Keratinocyte (primary cell): ENCODE measurements at regions not wholly inside any gene's neighbourhood (a gene's known extent, or its start where the extent isn't known, plus 50 kb on each side); places are given as distances from the start of the nearest gene placed in this dataset.

Experiments used
- DNase-seq: peaks from one replicate; pipeline ENCODE4 v3.0.0-alpha.2; 2011; ENCODE audit warnings: low read depth, missing footprints, low spot score
- FAIRE-seq: peaks from 2 replicates; lab custom pipeline; 2011; peaks lifted over from hg19 to GRCh38; lab: Jason Lieb, UNC
- H2AFZ ChIP-seq: 2 replicates; pipeline ENCODE4 v1.6.0; 2012; ENCODE audit warnings: low read length, control low read depth, inconsistent platforms; ENCODE audit not compliant: control insufficient read depth
- H3K27ac ChIP-seq: 2 replicates; pipeline ENCODE4 v1.5.1; 2011; ENCODE audit warnings: low read length; ENCODE audit not compliant: control insufficient read depth, insufficient read depth
- H3K27me3 ChIP-seq: 3 replicates; pipeline ENCODE4 v1.6.0; 2011; ENCODE audit warnings: low read length; ENCODE audit not compliant: control insufficient read depth, insufficient read depth; ENCODE audit errors: extremely low read depth
- H3K36me3 ChIP-seq, 2 experiments: 2 replicates in 1 of 2; 3 replicates in 1 of 2; pipeline ENCODE4 v1.5.1; 2011; ENCODE audit warnings: low read length in 2 of 2, mild to moderate bottlenecking in 1 of 2; ENCODE audit not compliant: control insufficient read depth in 2 of 2, insufficient read depth in 2 of 2; ENCODE audit errors: extremely low read depth in 1 of 2
- H3K4me1 ChIP-seq: 3 replicates; pipeline ENCODE4 v1.5.1; 2011; ENCODE audit warnings: low read length; ENCODE audit not compliant: control insufficient read depth, insufficient read depth; ENCODE audit errors: extremely low read depth
- H3K4me2 ChIP-seq: 3 replicates; pipeline ENCODE4 v1.6.0; 2011; ENCODE audit warnings: low read depth, low read length; ENCODE audit not compliant: control insufficient read depth, insufficient read depth; ENCODE audit errors: extremely low read depth
- H3K4me3 ChIP-seq, 3 experiments: fragments of 200-600 bp in 1 of 3; sonication (generic) in 1 of 3; 2 replicates in 2 of 3; 3 replicates in 1 of 3; pipeline ENCODE4 v1.5.1; 2011 to 2016; ENCODE audit warnings: low read length in 3 of 3, mild to moderate bottlenecking in 3 of 3, control low read depth in 2 of 3, inconsistent platforms in 1 of 3, low read depth in 1 of 3, mixed read lengths in 1 of 3, mixed run types in 1 of 3, moderate library complexity in 1 of 3; ENCODE audit not compliant: control insufficient read depth in 2 of 3, insufficient read depth in 2 of 3; ENCODE audit errors: extremely low read depth in 1 of 3
- H3K79me2 ChIP-seq: 2 replicates; pipeline ENCODE4 v1.6.0; 2012; ENCODE audit warnings: low read length; ENCODE audit not compliant: control insufficient read depth, insufficient read depth
- H3K9ac ChIP-seq: 3 replicates; pipeline ENCODE4 v1.6.0; 2011; ENCODE audit warnings: low read length; ENCODE audit not compliant: control insufficient read depth, insufficient read depth; ENCODE audit errors: extremely low read depth
- H3K9me1 ChIP-seq: 3 replicates; pipeline ENCODE4 v1.6.0; 2011; ENCODE audit warnings: low read length; ENCODE audit not compliant: control insufficient read depth, insufficient read depth; ENCODE audit errors: extremely low read depth
- H3K9me3 ChIP-seq: 2 replicates; pipeline ENCODE4 v1.5.1; 2012; ENCODE audit warnings: low read depth, low read length; ENCODE audit not compliant: control insufficient read depth
- H4K20me1 ChIP-seq: 3 replicates; pipeline ENCODE4 v1.6.0; 2011; ENCODE audit warnings: low read length; ENCODE audit not compliant: control insufficient read depth, insufficient read depth; ENCODE audit errors: extremely low read depth
- CTCF ChIP-seq, 3 experiments: IDR thresholded peaks in 1 of 3; conservative IDR thresholded peaks in 1 of 3; optimal IDR thresholded peaks in 1 of 3; 2 replicates in 2 of 3; 3 replicates in 1 of 3; pipeline versions ENCODE3 to v1.5.1; 2011; ENCODE audit warnings: low read length in 3 of 3, mild to moderate bottlenecking in 3 of 3, moderate library complexity in 2 of 3, control low read depth in 1 of 3, inconsistent platforms in 1 of 3; ENCODE audit not compliant: insufficient read depth in 2 of 3; ENCODE audit errors: extremely low read depth in 1 of 3
- EZH2 ChIP-seq: IDR thresholded peaks from one replicate; pipeline ENCODE4 v1.6.1; 2012; ENCODE audit warnings: inconsistent platforms, mild to moderate bottlenecking, low read length, moderate library complexity
- dilution Hi-C: fragments of 300-500 bp; cut with MboI; formaldehyde crosslinking; loops from one replicate; pipeline ENCODE4 v1.7.0; 2020; ENCODE audit warnings: low sequenced_read_pairs; ENCODE audit not compliant: extremely low pct_ligation_motif_present

GRCh38 chr2:176473851-176474250 lies 204.6 kb downstream of the MTX2 start:
- Histone ChIP-seq H3K27me3 (no peaks in the 10 kb centered on the region), H4K20me1 (no peaks in the 10 kb centered on the region)
- no peak for FAIRE-seq

GRCh38 chr2:176477336-176477735 lies 208.1 kb downstream of the MTX2 start:
- Histone ChIP-seq H3K9me1 (no peaks in the 10 kb centered on the region), H3K36me3 (no peaks in the 10 kb centered on the region), H4K20me1 (no peaks in the 10 kb centered on the region), H3K9me3 (no peaks in the 10 kb centered on the region), H3K4me2 (no peak overlapping the region), H3K4me1 (peaks cover 4% of the 10 kb centered on the region), H3K9ac (no peak overlapping the region), H3K27ac (no peak overlapping the region), H3K4me3 (no peak overlapping the region), H3K79me2 (no peaks in the 10 kb centered on the region), H3K27me3 (no peaks in the 10 kb centered on the region), H2AFZ (no peak overlapping the region)
- no peak for TF ChIP-seq EZH2
- TF ChIP-seq CTCF (optimal IDR thresholded peaks at IDR 0.05 in 1 of 3, IDR thresholded peaks at IDR 0.05 in 1 of 3, conservative IDR thresholded peaks at IDR 0.05 in 1 of 3; ENCODE audit: extremely low read depth in 1 of 3, insufficient read depth in 2 of 3, low read length in 3 of 3) = no peak
- dilution Hi-C loops = no loop called here
- DNase-seq (no peak), FAIRE-seq (no peak)

More at GRCh38 chr2:176473851-176474250, 204.6 kb downstream of the MTX2 start:
- H3K9me3 ChIP-seq = no peaks in the 10 kb centered on the region
- dilution Hi-C loops = no loop called here
- no peak for DNase-seq
- no peaks in the 10 kb centered on the region for H3K79me2 ChIP-seq
- no peaks in the 10 kb centered on the region for H3K36me3 ChIP-seq
- H2AFZ ChIP-seq = no peak overlapping the region
- H3K27ac ChIP-seq = no peak overlapping the region
- H3K4me3 ChIP-seq = no peak overlapping the region
- TF ChIP-seq CTCF (optimal IDR thresholded peaks at IDR 0.05 in 1 of 3, IDR thresholded peaks at IDR 0.05 in 1 of 3, conservative IDR thresholded peaks at IDR 0.05 in 1 of 3; ENCODE audit: extremely low read depth in 1 of 3, insufficient read depth in 2 of 3, low read length in 3 of 3) (no peak), EZH2 (no peak)
- peaks cover 4% of the 10 kb centered on the region for H3K4me1 ChIP-seq
- peak overlapping the region; percentile 55 for H3K4me2 ChIP-seq
- no peaks in the 10 kb centered on the region for H3K9me1 ChIP-seq
- H3K9ac ChIP-seq = no peak overlapping the region
